Effector CD4-positive, alpha-beta T cell (primary cell): ENCODE measurements at regions not wholly inside any gene's neighbourhood (a gene's known extent, or its start where the extent isn't known, plus 50 kb on each side); places are given as distances from the start of the nearest gene placed in this dataset.

Source experiments
- DNase-seq: peaks from one replicate; pipeline ENCODE4 v3.0.0-alpha.2; 2020

GRCh38 chr10:44196336-44196735, 188.6 kb downstream of the CXCL12 start:
- DNase-seq, result no peak

- DNase-seq, result no peak
These were observed 188.9 kb downstream of the CXCL12 start for GRCh38 chr10:44196008-44196320.

- no peak for DNase-seq
These were observed 189.5 kb downstream of the CXCL12 start for GRCh38 chr10:44195112-44196007.

GRCh38 chr10:44194435-44194834, 190.5 kb downstream of the CXCL12 start:
- no peak for DNase-seq

GRCh38 chr10:44193567-44194220, 191.2 kb downstream of the CXCL12 start:
- DNase-seq, result no peak

GRCh38 chr10:44193166-44193565, 191.7 kb downstream of the CXCL12 start:
- DNase-seq, result no peak

- no peak for DNase-seq
These were observed 192.5 kb downstream of the CXCL12 start for GRCh38 chr10:44192435-44192834.

- DNase-seq, result no peak
These were observed 194.4 kb downstream of the CXCL12 start for GRCh38 chr10:44190541-44190940.

- DNase-seq, result no peak
These were observed 198.1 kb downstream of the CXCL12 start for GRCh38 chr10:44186821-44187220.

- no peak for DNase-seq
These were observed 198.7 kb downstream of the CXCL12 start for GRCh38 chr10:44186150-44186549.

- no peak for DNase-seq
These were observed 199.6 kb downstream of the CXCL12 start for GRCh38 chr10:44185315-44185666.

- no peak for DNase-seq
These were observed 200.1 kb downstream of the CXCL12 start for GRCh38 chr10:44184633-44185314.

- DNase-seq, result no peak
These were observed 200.9 kb downstream of the CXCL12 start for GRCh38 chr10:44183667-44184632.

GRCh38 chr10:44182909-44183308, 202.0 kb downstream of the CXCL12 start:
- no peak for DNase-seq

GRCh38 chr10:44180321-44181168, 204.4 kb downstream of the CXCL12 start:
- DNase-seq, result no peak

- no peak for DNase-seq
These were observed 206.0 kb downstream of the CXCL12 start for GRCh38 chr10:44178856-44179255.

GRCh38 chr10:44178281-44178680, 206.6 kb downstream of the CXCL12 start:
- no peak for DNase-seq

GRCh38 chr10:44177610-44178009, 207.3 kb downstream of the CXCL12 start:
- no peak for DNase-seq

GRCh38 chr10:44176311-44176710, 208.6 kb downstream of the CXCL12 start:
- DNase-seq, result no peak

GRCh38 chr10:44173608-44173894, 211.3 kb downstream of the CXCL12 start:
- DNase-seq, result no peak

GRCh38 chr10:44172883-44173607, 211.9 kb downstream of the CXCL12 start:
- no peak for DNase-seq
